Astrocyte (in vitro differentiated cells and primary cell): ENCODE measurements at regions not wholly inside any gene's neighbourhood (a gene's known extent, or its start where the extent isn't known, plus 50 kb on each side); places are given as distances from the start of the nearest gene placed in this dataset.

Experiments
- DNase-seq: peaks from one replicate; pipeline ENCODE4 v3.0.0-alpha.2; 2010; ENCODE audit warnings: low read depth
- FAIRE-seq: peaks from 2 replicates; lab custom pipeline; 2011; peaks lifted over from hg19 to GRCh38; lab: Jason Lieb, UNC
- H2AFZ ChIP-seq: 2 replicates; pipeline ENCODE4 v1.6.0; 2012; ENCODE audit warnings: low read depth, low read length, inconsistent platforms
- H3K27ac ChIP-seq: 2 replicates; pipeline ENCODE4 v1.5.1; 2011; ENCODE audit warnings: low read depth, low read length, inconsistent platforms
- H3K27me3 ChIP-seq: 2 replicates; pipeline ENCODE4 v1.6.0; 2011; ENCODE audit warnings: low read length, inconsistent platforms; ENCODE audit not compliant: insufficient read depth
- H3K36me3 ChIP-seq: 2 replicates; pipeline ENCODE4 v1.5.1; 2011; ENCODE audit warnings: low read length, inconsistent platforms; ENCODE audit not compliant: insufficient read depth
- H3K4me1 ChIP-seq: 2 replicates; pipeline ENCODE4 v1.5.1; 2011; ENCODE audit warnings: low read length, inconsistent platforms; ENCODE audit not compliant: insufficient read depth
- H3K4me2 ChIP-seq: 2 replicates; pipeline ENCODE4 v1.6.0; 2012; ENCODE audit warnings: low read length, inconsistent platforms
- H3K4me3 ChIP-seq: 2 replicates; pipeline ENCODE4 v1.5.1; 2011; ENCODE audit warnings: low read depth, mild to moderate bottlenecking, low read length, inconsistent platforms; ENCODE audit not compliant: insufficient read depth
- H3K79me2 ChIP-seq: 2 replicates; pipeline ENCODE4 v1.6.0; 2012; ENCODE audit warnings: mild to moderate bottlenecking, low read length, inconsistent platforms; ENCODE audit not compliant: insufficient read depth
- H3K9ac ChIP-seq: 2 replicates; pipeline ENCODE4 v1.6.0; 2012; ENCODE audit warnings: mild to moderate bottlenecking, low read length, inconsistent platforms
- H3K9me3 ChIP-seq: 2 replicates; pipeline ENCODE4 v1.5.1; 2012; ENCODE audit warnings: low read depth, mild to moderate bottlenecking, low read length, inconsistent platforms; ENCODE audit not compliant: insufficient read depth
- H4K20me1 ChIP-seq: 2 replicates; pipeline ENCODE4 v1.6.0; 2012; ENCODE audit warnings: low read length, inconsistent platforms; ENCODE audit not compliant: insufficient read depth
- H3K27ac Mint-ChIP-seq: one replicate; pipeline ENCODE4 v1.8.0; 2021; ENCODE audit warnings: mild to moderate bottlenecking, mixed read lengths; ENCODE audit not compliant: unreplicated experiment
- H3K27me3 Mint-ChIP-seq: one replicate; pipeline ENCODE4 v1.8.0; 2021; ENCODE audit warnings: low read depth, mixed read lengths; ENCODE audit not compliant: unreplicated experiment
- H3K36me3 Mint-ChIP-seq: one replicate; pipeline ENCODE4 v1.8.0; 2021; ENCODE audit warnings: low read depth, mixed read lengths; ENCODE audit not compliant: unreplicated experiment
- H3K4me1 Mint-ChIP-seq: one replicate; pipeline ENCODE4 v1.8.0; 2021; ENCODE audit warnings: low read depth, mixed read lengths; ENCODE audit not compliant: unreplicated experiment
- H3K4me3 Mint-ChIP-seq: one replicate; pipeline ENCODE4 v1.8.0; 2021; ENCODE audit warnings: mild to moderate bottlenecking, moderate library complexity, mixed read lengths; ENCODE audit not compliant: unreplicated experiment
- H3K9me3 Mint-ChIP-seq: one replicate; pipeline ENCODE4 v1.8.0; 2021; ENCODE audit warnings: mild to moderate bottlenecking, mixed read lengths; ENCODE audit not compliant: unreplicated experiment
- CTCF ChIP-seq: IDR thresholded peaks from 2 replicates; pipeline ENCODE4 v1.5.1; 2011; ENCODE audit warnings: low read depth, mild to moderate bottlenecking, inconsistent platforms, low read length, moderate library complexity; ENCODE audit not compliant: insufficient read depth
- EZH2 ChIP-seq: IDR thresholded peaks from 2 replicates; pipeline ENCODE4 v1.6.1; 2012; ENCODE audit warnings: mild to moderate bottlenecking, low read length, inconsistent platforms; ENCODE audit not compliant: insufficient read depth

GRCh38 chr15:61612111-61612510 lies 383.0 kb upstream of the RORA start:
- H3K4me1 ChIP-seq: no peaks in the 10 kb centered on the region
- H3K9me3 ChIP-seq: peaks cover 3% of the 10 kb centered on the region
- no peaks in the 10 kb centered on the region for H3K27me3 ChIP-seq
- Mint-ChIP-seq H3K9me3 (peaks cover 8% of the 10 kb centered on the region), H3K36me3 (no peaks in the 10 kb centered on the region), H3K4me1 (no peaks in the 10 kb centered on the region), H3K27me3 (peaks cover 10% of the 10 kb centered on the region), H3K4me3 (no peak overlapping the region), H3K27ac (no peak overlapping the region)
- H3K79me2 ChIP-seq: no peaks in the 10 kb centered on the region
- no peak overlapping the region for H3K9ac ChIP-seq
- DNase-seq (no peak), FAIRE-seq (no peak)
- H3K36me3 ChIP-seq: no peaks in the 10 kb centered on the region
- H3K4me3 ChIP-seq: no peak overlapping the region
- H2AFZ ChIP-seq: no peak overlapping the region
- no peak overlapping the region for H3K4me2 ChIP-seq
- no peak overlapping the region for H3K27ac ChIP-seq
- H4K20me1 ChIP-seq: no peaks in the 10 kb centered on the region
- TF ChIP-seq CTCF: no peak
- TF ChIP-seq EZH2: no peak

DNA sequence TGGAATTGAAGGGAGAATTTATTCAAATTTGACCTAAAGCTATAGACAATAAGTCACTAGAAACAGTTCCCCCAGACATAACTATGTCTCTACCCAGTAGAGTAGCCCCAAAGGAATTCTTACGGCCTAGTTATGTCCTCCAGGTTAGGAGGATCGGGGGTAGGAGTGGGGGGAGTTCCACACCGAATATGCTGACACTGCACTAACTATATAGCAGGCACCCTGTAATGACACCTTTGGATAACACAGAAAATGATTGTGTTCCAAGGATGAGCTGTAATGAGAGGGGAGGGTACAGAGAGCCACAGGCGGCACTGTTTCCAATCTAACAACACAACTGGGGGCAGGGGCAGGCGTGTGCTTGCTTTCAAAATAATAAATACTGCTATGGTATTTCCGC lies 376.2 kb upstream of the RORA start:
- no peak overlapping the region for H3K4me3 ChIP-seq
- Mint-ChIP-seq H3K27ac (no peak overlapping the region), H3K4me1 (no peaks in the 10 kb centered on the region), H3K4me3 (no peak overlapping the region), H3K36me3 (no peaks in the 10 kb centered on the region), H3K27me3 (peaks cover 6% of the 10 kb centered on the region), H3K9me3 (no peaks in the 10 kb centered on the region)
- DNase-seq (no peak), FAIRE-seq (no peak)
- H3K79me2 ChIP-seq: no peaks in the 10 kb centered on the region
- H2AFZ ChIP-seq: no peak overlapping the region
- TF ChIP-seq EZH2 (no peak), CTCF (no peak)
- H3K9me3 ChIP-seq: no peaks in the 10 kb centered on the region
- H3K27ac ChIP-seq: no peak overlapping the region
- H3K4me2 ChIP-seq: no peak overlapping the region
- no peaks in the 10 kb centered on the region for H4K20me1 ChIP-seq
- H3K4me1 ChIP-seq: no peaks in the 10 kb centered on the region
- H3K27me3 ChIP-seq: no peaks in the 10 kb centered on the region
- no peaks in the 10 kb centered on the region for H3K36me3 ChIP-seq
- no peak overlapping the region for H3K9ac ChIP-seq

DNA sequence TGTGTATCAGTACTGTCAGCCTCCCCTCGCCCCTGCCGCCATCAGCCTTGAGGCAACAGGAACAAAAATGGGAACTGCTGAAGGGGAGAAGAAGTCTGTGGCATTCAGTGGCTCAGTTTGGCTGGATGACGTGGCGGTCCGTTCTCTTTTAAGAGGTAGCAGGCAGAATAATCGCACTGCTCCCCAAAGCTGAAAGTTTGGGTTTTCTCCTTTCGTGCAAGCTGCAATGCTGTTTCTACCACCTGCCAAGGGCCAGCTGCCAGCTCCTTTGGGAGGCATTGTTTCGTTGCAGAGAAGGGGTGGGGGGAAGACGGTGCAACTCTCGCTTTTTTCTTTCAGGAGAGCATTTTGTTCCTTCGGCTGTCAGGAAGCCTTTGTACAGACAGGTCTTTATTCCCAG lies 369.6 kb upstream of the RORA start:
- DNase-seq (no peak), FAIRE-seq (no peak)
- H3K9me3 Mint-ChIP-seq: no peaks in the 10 kb centered on the region
- Histone ChIP-seq H3K9ac (no peak overlapping the region), H3K27ac (no peak overlapping the region), H3K4me1 (no peaks in the 10 kb centered on the region), H3K4me2 (peak overlapping the region; percentile 18), H3K36me3 (no peaks in the 10 kb centered on the region), H3K9me3 (no peaks in the 10 kb centered on the region), H3K27me3 (peaks cover 7% of the 10 kb centered on the region), H2AFZ (no peak overlapping the region), H3K79me2 (no peaks in the 10 kb centered on the region), H3K4me3 (no peak overlapping the region), H4K20me1 (no peaks in the 10 kb centered on the region)
- no peak for TF ChIP-seq CTCF
- TF ChIP-seq EZH2: no peak
- peaks cover 10% of the 10 kb centered on the region for H3K27me3 Mint-ChIP-seq
- no peaks in the 10 kb centered on the region for H3K4me1 Mint-ChIP-seq
- no peak overlapping the region for H3K4me3 Mint-ChIP-seq
- H3K36me3 Mint-ChIP-seq: no peaks in the 10 kb centered on the region
- H3K27ac Mint-ChIP-seq: no peak overlapping the region
